HG02884 (cell line): ENCODE measurements at regions not wholly inside any gene's neighbourhood (a gene's known extent, or its start where the extent isn't known, plus 50 kb on each side); places are given as distances from the start of the nearest gene placed in this dataset.

Source experiments
- ATAC-seq: cut with Tn5 transposase; IDR thresholded peaks from one replicate; pipeline ENCODE4 v1.9.1; 2021; ENCODE audit warnings: mild to moderate bottlenecking, moderate library complexity; ENCODE audit not compliant: unreplicated experiment

GRCh38 chr6:119630561-119631192 lies 281.1 kb upstream of the MAN1A1 start:
- ATAC-seq, result no peak

GRCh38 chr6:119628691-119629594 lies 279.4 kb upstream of the MAN1A1 start:
- ATAC-seq, result no peak

- ATAC-seq, result no peak
Observed at GRCh38 chr6:119627908-119628669, 278.5 kb upstream of the MAN1A1 start.

GRCh38 chr6:119626884-119627619 lies 277.5 kb upstream of the MAN1A1 start:
- ATAC-seq, result no peak

GRCh38 chr6:119620846-119621555 lies 271.4 kb upstream of the MAN1A1 start:
- no peak for ATAC-seq

GRCh38 chr6:119614138-119614537 lies 264.6 kb upstream of the MAN1A1 start:
- no peak for ATAC-seq

GRCh38 chr6:119612911-119613381 lies 263.4 kb upstream of the MAN1A1 start:
- no peak for ATAC-seq

- ATAC-seq, result no peak
Observed at GRCh38 chr6:119612176-119612891, 262.8 kb upstream of the MAN1A1 start.

GRCh38 chr6:119610754-119611153 lies 261.2 kb upstream of the MAN1A1 start:
- no peak for ATAC-seq

GRCh38 chr6:119610265-119610664 lies 260.7 kb upstream of the MAN1A1 start:
- ATAC-seq, result no peak

- no peak for ATAC-seq
Observed at GRCh38 chr6:119609865-119610264, 260.3 kb upstream of the MAN1A1 start.

GRCh38 chr6:119608994-119609393 lies 259.4 kb upstream of the MAN1A1 start:
- ATAC-seq, result no peak

- ATAC-seq, result no peak
Observed at GRCh38 chr6:119604124-119604523, 254.6 kb upstream of the MAN1A1 start.

GRCh38 chr6:119603501-119603900 lies 253.9 kb upstream of the MAN1A1 start:
- ATAC-seq, result no peak

GRCh38 chr6:119602215-119603178 lies 252.9 kb upstream of the MAN1A1 start:
- ATAC-seq, result no peak

GRCh38 chr6:119598883-119599282 lies 249.3 kb upstream of the MAN1A1 start:
- no peak for ATAC-seq

- no peak for ATAC-seq
Observed at GRCh38 chr6:119594907-119595306, 245.3 kb upstream of the MAN1A1 start.

- no peak for ATAC-seq
Observed at GRCh38 chr6:119591235-119591634, 241.7 kb upstream of the MAN1A1 start.
